H9 (cell line): ENCODE measurements at regions not wholly inside any gene's neighbourhood (a gene's known extent, or its start where the extent isn't known, plus 50 kb on each side); places are given as distances from the start of the nearest gene placed in this dataset.

ENCODE experiments used
- DNase-seq: peaks from one replicate; pipeline ENCODE4 v3.0.0-alpha.2; 2017
- H2AFZ ChIP-seq: one replicate; pipeline ENCODE4 v1.6.1; 2013; ENCODE audit warnings: mild to moderate bottlenecking, low read length, control low read depth, moderate library complexity
- H2AK5ac ChIP-seq: 2 replicates; pipeline ENCODE4 v1.6.1; 2013; ENCODE audit warnings: low read length, control low read depth, mixed read lengths; ENCODE audit not compliant: insufficient read length
- H2BK120ac ChIP-seq: one replicate; pipeline ENCODE4 v1.6.1; 2013; ENCODE audit warnings: low read depth, mild to moderate bottlenecking, low read length, control low read depth, inconsistent platforms; ENCODE audit not compliant: poor library complexity, severe bottlenecking
- H2BK12ac ChIP-seq: 2 replicates; pipeline ENCODE4 v1.6.1; 2013; ENCODE audit warnings: low read length, control low read depth, mixed read lengths, low read depth; ENCODE audit not compliant: insufficient read length
- H2BK15ac ChIP-seq: 2 replicates; pipeline ENCODE4 v1.6.1; 2013; ENCODE audit warnings: low read depth, low read length, control low read depth
- H2BK20ac ChIP-seq: one replicate; pipeline ENCODE4 v1.6.1; 2013; ENCODE audit warnings: low read depth, mild to moderate bottlenecking, low read length, control low read depth, inconsistent platforms; ENCODE audit not compliant: poor library complexity, severe bottlenecking
- H2BK5ac ChIP-seq: 2 replicates; pipeline ENCODE4 v1.6.1; 2013; ENCODE audit warnings: low read length, control low read depth, mixed read lengths; ENCODE audit not compliant: insufficient read length
- H3K14ac ChIP-seq: 2 replicates; pipeline ENCODE4 v1.6.1; 2013; ENCODE audit warnings: low read length, control low read depth; ENCODE audit not compliant: insufficient read depth
- H3K18ac ChIP-seq: 2 replicates; pipeline ENCODE4 v1.6.1; 2013; ENCODE audit warnings: low read depth, mild to moderate bottlenecking, mixed read lengths, low read length, control low read depth; ENCODE audit not compliant: insufficient read length
- H3K23ac ChIP-seq: 2 replicates; pipeline ENCODE4 v1.6.1; 2013; ENCODE audit warnings: low read length, control low read depth, mixed read lengths, low read depth; ENCODE audit not compliant: insufficient read length
- H3K23me2 ChIP-seq: 2 replicates; pipeline ENCODE4 v1.6.1; 2013; ENCODE audit warnings: low read depth, mild to moderate bottlenecking, mixed read lengths, low read length, control low read depth; ENCODE audit not compliant: insufficient read length, poor library complexity, severe bottlenecking
- H3K27ac ChIP-seq: 2 replicates; pipeline ENCODE4 v1.5.1; 2013; ENCODE audit warnings: low read length, control low read depth, mixed read lengths, low read depth; ENCODE audit not compliant: insufficient read length
- H3K27me3 ChIP-seq: 2 replicates; pipeline ENCODE4 v1.6.1; 2013; ENCODE audit warnings: low read length, control low read depth, inconsistent platforms; ENCODE audit not compliant: insufficient read depth
- H3K4ac ChIP-seq: 2 replicates; pipeline ENCODE4 v1.6.1; 2013; ENCODE audit warnings: low read depth, mild to moderate bottlenecking, control low read depth, inconsistent platforms, low read length, moderate library complexity
- H3K4me1 ChIP-seq: 2 replicates; pipeline ENCODE4 v1.6.1; 2013; ENCODE audit warnings: low read length, control low read depth, inconsistent platforms; ENCODE audit not compliant: insufficient read depth
- H3K4me2 ChIP-seq: 2 replicates; pipeline ENCODE4 v1.6.1; 2013; ENCODE audit warnings: low read length, control low read depth, mixed read lengths; ENCODE audit not compliant: insufficient read length, insufficient read depth
- H3K56ac ChIP-seq: 2 replicates; pipeline ENCODE4 v1.6.1; 2013; ENCODE audit warnings: low read depth, mild to moderate bottlenecking, mixed read lengths, low read length, control low read depth; ENCODE audit not compliant: insufficient read length
- H3K79me1 ChIP-seq: 2 replicates; pipeline ENCODE4 v1.6.1; 2013; ENCODE audit warnings: low read depth, mild to moderate bottlenecking, moderate library complexity, low read length, control low read depth, inconsistent platforms; ENCODE audit not compliant: insufficient read depth, poor library complexity, severe bottlenecking
- H3K79me2 ChIP-seq: 2 replicates; pipeline ENCODE4 v1.6.1; 2013; ENCODE audit warnings: low read length, control low read depth, inconsistent platforms; ENCODE audit not compliant: insufficient read depth
- H3K9ac ChIP-seq: 2 replicates; pipeline ENCODE4 v1.6.1; 2013; ENCODE audit warnings: low read length, control low read depth, mixed read lengths; ENCODE audit not compliant: insufficient read length; ENCODE audit errors: extremely low read depth
- H3K9me3 ChIP-seq: one replicate; pipeline ENCODE4 v1.6.1; 2013; ENCODE audit warnings: low read depth, low read length, inconsistent platforms; ENCODE audit not compliant: control insufficient read depth
- H3T11ph ChIP-seq: one replicate; pipeline ENCODE4 v1.6.1; 2013; ENCODE audit warnings: mild to moderate bottlenecking, low read length, control low read depth, inconsistent platforms
- H4K20me1 ChIP-seq: one replicate; pipeline ENCODE4 v1.6.1; 2013; ENCODE audit not compliant: control insufficient read depth, insufficient read length, insufficient read depth
- H4K5ac ChIP-seq: 2 replicates; pipeline ENCODE4 v1.6.1; 2013; ENCODE audit warnings: low read depth, mild to moderate bottlenecking, mixed read lengths, low read length, control low read depth; ENCODE audit not compliant: insufficient read length
- H4K8ac ChIP-seq: replicated peaks from 2 replicates; pipeline ENCODE4 v1.6.1; 2013; ENCODE audit warnings: low read length, control low read depth, mixed read lengths, low read depth; ENCODE audit not compliant: insufficient read length
- H4K91ac ChIP-seq: 2 replicates; pipeline ENCODE4 v1.6.1; 2013; ENCODE audit warnings: low read depth, mild to moderate bottlenecking, moderate library complexity, mixed read lengths, low read length, control low read depth; ENCODE audit not compliant: insufficient read length
- H3K27ac Mint-ChIP-seq, 3 experiments: 2 replicates in 2 of 3; 3 replicates in 1 of 3; pipeline ENCODE4 v1.8.0; 2020 to 2021; ENCODE audit warnings: mixed read lengths in 3 of 3, mild to moderate bottlenecking in 1 of 3, moderate library complexity in 1 of 3
- H3K27me3 Mint-ChIP-seq: 2 replicates; pipeline ENCODE4 v1.8.0; 2021; ENCODE audit warnings: low read depth, mild to moderate bottlenecking, moderate library complexity, mixed read lengths
- H3K36me3 Mint-ChIP-seq, 3 experiments: 2 replicates in 2 of 3; 3 replicates in 1 of 3; pipeline ENCODE4 v1.8.0; 2020 to 2021; ENCODE audit warnings: low read depth in 3 of 3, mixed read lengths in 3 of 3; ENCODE audit not compliant: insufficient read depth in 1 of 3
- H3K4me1 Mint-ChIP-seq, 2 experiments: 2 replicates each; pipeline ENCODE4 v1.8.0; 2020; ENCODE audit warnings: mixed read lengths in 2 of 2
- H3K4me3 Mint-ChIP-seq, 2 experiments: 2 replicates in 1 of 2; 3 replicates in 1 of 2; pipeline ENCODE4 v1.8.0; 2020 to 2021; ENCODE audit warnings: mild to moderate bottlenecking in 2 of 2, mixed read lengths in 2 of 2, moderate library complexity in 1 of 2
- H3K9me3 Mint-ChIP-seq, 2 experiments: 2 replicates in 1 of 2; 3 replicates in 1 of 2; pipeline ENCODE4 v1.8.0; 2020; ENCODE audit warnings: mild to moderate bottlenecking in 2 of 2, mixed read lengths in 2 of 2, moderate library complexity in 1 of 2
- CTCF ChIP-seq: fragments of 200-600 bp; sonication (generic); conservative IDR thresholded peaks from 3 replicates; pipeline ENCODE4 v1.8.0; 2021; ENCODE audit warnings: antibody characterized with exemption, mild to moderate bottlenecking
- WGBS: extraction: QIAGEN DNeasy Blood & Tissue Kit; methylation state at CpG from one replicate; pipeline ENCODE4 v1.1.7; 2013; ENCODE audit warnings: missing lambda C conversion rate, low lambda C conversion rate, mixed read lengths; ENCODE audit not compliant: insufficient read length; ENCODE audit errors: extremely low coverage; 5-methylcytosine and 5-hydroxymethylcytosine counted together

- Histone ChIP-seq H3K9me3 (no peaks in the 10 kb centered on the region), H3T11ph (no peak overlapping the region), H3K27me3 (no peaks in the 10 kb centered on the region), H3K23me2 (no peaks in the 10 kb centered on the region), H3K56ac (no peak overlapping the region), H3K79me1 (no peaks in the 10 kb centered on the region), H3K4me2 (no peak overlapping the region), H2BK120ac (no peak overlapping the region), H3K4me1 (peaks cover 6% of the 10 kb centered on the region), H3K14ac (no peak overlapping the region), H3K79me2 (no peaks in the 10 kb centered on the region), H3K27ac (no peak overlapping the region), H2BK15ac (no peak overlapping the region), H3K18ac (no peak overlapping the region), H3K23ac (no peak overlapping the region), H4K5ac (no peak overlapping the region), H4K20me1 (no peaks in the 10 kb centered on the region), H2AFZ (no peak overlapping the region), H3K4ac (no peak overlapping the region), H4K91ac (no peak overlapping the region), H2BK20ac (no peak overlapping the region), H3K9ac (no peak overlapping the region), H4K8ac (no peak overlapping the region), H2BK5ac (no peak overlapping the region), H2AK5ac (no peak overlapping the region), H2BK12ac (no peak overlapping the region)
- no peak for DNase-seq
- Mint-ChIP-seq H3K27ac (no peak overlapping the region), H3K9me3 (peaks cover 11 to 27% of the 10 kb centered on the region in 2 experiments), H3K4me3 (no peak overlapping the region), H3K27me3 (no peaks in the 10 kb centered on the region), H3K4me1 (peaks cover 16 to 20% of the 10 kb centered on the region in 2 experiments), H3K36me3 (peaks cover 3 to 24% (median 15%) of the 10 kb centered on the region in 3 experiments)
- WGBS = no CpG with 5 or more reads among the region's 1 CpG
- no peak for TF ChIP-seq CTCF
Measured at GRCh38 chr5:97909541-97909940, 726.5 kb upstream of the RIOK2 start.
